Panc1 (cell line): ENCODE measurements at regions not wholly inside any gene's neighbourhood (a gene's known extent, or its start where the extent isn't known, plus 50 kb on each side); places are given as distances from the start of the nearest gene placed in this dataset.

Experiments used
- ATAC-seq: fragments of 200-7000 bp; cut with Tn5 transposase; 2 replicates; pipeline ENCODE4 v1.9.1; 2020; ENCODE audit warnings: mild to moderate bottlenecking, moderate library complexity
- BruUV-seq: library from RNA; stranded (reverse); fragments of 400-500 nt; replicated peaks from 2 replicates; lab custom pipeline; 2021; lab: Mats Ljungman, UMichigan
- CTCF ChIA-PET: fragments of 300-600 bp; sonication (Branson Sonifier 250); formaldehyde crosslinking; loops from one replicate; lab custom pipeline; 2022; ENCODE audit warnings: antibody characterized with exemption; lab: Charles Lee
- POLR2A ChIA-PET: fragments of 300-600 bp; sonication (Branson Sonifier 250); formaldehyde crosslinking; loops from one replicate; lab custom pipeline; 2022; ENCODE audit warnings: antibody characterized with exemption; lab: Charles Lee
- DNase-seq: peaks from one replicate; pipeline ENCODE4 v3.0.0-alpha.2; 2010; ENCODE audit warnings: low read depth, low spot score
- H3K27ac ChIP-seq: 2 replicates; pipeline ENCODE4 v1.5.1; 2011; ENCODE audit warnings: mild to moderate bottlenecking, low read length, inconsistent platforms
- H3K27me3 ChIP-seq: fragments of 200-500 bp; sonication (Bioruptor generic); 2 replicates; pipeline ENCODE4 v1.6.0; 2014; ENCODE audit warnings: low read length, inconsistent platforms; ENCODE audit not compliant: control insufficient read depth, insufficient read depth
- H3K36me3 ChIP-seq: fragments of 200-500 bp; sonication (Bioruptor generic); 2 replicates; pipeline ENCODE4 v1.5.1; 2014; ENCODE audit warnings: inconsistent platforms, mild to moderate bottlenecking, low read length, moderate library complexity; ENCODE audit not compliant: control insufficient read depth, insufficient read depth
- H3K4me1 ChIP-seq: 2 replicates; pipeline ENCODE4 v1.5.1; 2011; ENCODE audit warnings: inconsistent platforms, mild to moderate bottlenecking, low read length, moderate library complexity; ENCODE audit not compliant: control insufficient read depth, insufficient read depth
- H3K4me3 ChIP-seq, 2 experiments: 2 replicates each; pipeline ENCODE4 v1.5.1; 2011 to 2012; ENCODE audit warnings: low read depth in 2 of 2, low read length in 2 of 2, mild to moderate bottlenecking in 2 of 2, inconsistent platforms in 1 of 2, moderate library complexity in 1 of 2
- H3K9me3 ChIP-seq: fragments of 200-500 bp; sonication (Bioruptor generic); 2 replicates; pipeline ENCODE4 v1.5.1; 2014; ENCODE audit warnings: low read depth, mild to moderate bottlenecking, inconsistent platforms, low read length, moderate library complexity; ENCODE audit not compliant: control insufficient read depth, insufficient read depth
- CTCF ChIP-seq: fragments of 450-650 bp; IDR thresholded peaks from 2 replicates; pipeline ENCODE4 v1.5.1; 2017; ENCODE audit warnings: mild to moderate bottlenecking
- POLR2AphosphoS5 ChIP-seq: IDR thresholded peaks from 2 replicates; pipeline ENCODE4 v1.6.1; 2012; ENCODE audit warnings: mild to moderate bottlenecking, low read depth, low read length, moderate library complexity
- REST ChIP-seq, 2 experiments: IDR thresholded peaks; 2 replicates each; pipeline ENCODE4 v1.6.1; 2011 to 2012; ENCODE audit warnings: low read depth in 2 of 2, control low read depth in 1 of 2, low read length in 1 of 2, mild to moderate bottlenecking in 1 of 2, moderate library complexity in 1 of 2; ENCODE audit not compliant: insufficient read depth in 1 of 2
- SIN3A ChIP-seq: IDR thresholded peaks from 2 replicates; pipeline ENCODE4 v1.6.1; 2012; ENCODE audit warnings: low read depth, mild to moderate bottlenecking, low read length, moderate library complexity, borderline replicate concordance; ENCODE audit not compliant: insufficient read depth
- TCF7L2 ChIP-seq: IDR thresholded peaks from 2 replicates; pipeline ENCODE4 v1.6.1; 2011; ENCODE audit warnings: mild to moderate bottlenecking, low read depth, low read length, inconsistent platforms
- in situ Hi-C: cut with HindIII; loops from 2 replicates; pipeline ENCODE4 v1.10.0; 2016; ENCODE audit warnings: low sequenced_read_pairs, low pct_unique_long_range_greater_than_20kb
- intact Hi-C: fragments of 100-400 bp; cut with micrococcal nuclease; formaldehyde crosslinking; loops from one replicate; pipeline ENCODE4 v1.10.0; 2022; ENCODE audit not compliant: unreplicated experiment

GRCh38 chr4:104751468-104751867, 256.8 kb upstream of the CXXC4 start:
- no peak for TF ChIP-seq SIN3A
- TF ChIP-seq REST (IDR thresholded peaks at IDR 0.05; ENCODE audit: insufficient read depth in 1 of 2, low read depth in 2 of 2, low read length in 1 of 2) = no peak
- no peak for TF ChIP-seq TCF7L2
- TF ChIP-seq CTCF = no peak
- no peak for TF ChIP-seq POLR2AphosphoS5
- ATAC-seq (no peak), DNase-seq (no peak)
- POLR2A ChIA-PET = no interaction called here
- Histone ChIP-seq H3K4me3 (no peak overlapping the region), H3K4me1 (no peaks in the 10 kb centered on the region), H3K36me3 (no peaks in the 10 kb centered on the region), H3K27me3 (no peaks in the 10 kb centered on the region), H3K27ac (no peak overlapping the region), H3K9me3 (no peaks in the 10 kb centered on the region)
- in situ Hi-C loops = no loop called here
- CTCF ChIA-PET = no interaction called here
- no TSS peak for BruUV-seq
- intact Hi-C loops = no loop called here

GRCh38 chr4:104752337-104752736, 257.6 kb upstream of the CXXC4 start:
- TF ChIP-seq CTCF (no peak), TCF7L2 (no peak), SIN3A (no peak), POLR2AphosphoS5 (no peak), REST (IDR thresholded peaks at IDR 0.05; ENCODE audit: insufficient read depth in 1 of 2, low read depth in 2 of 2, low read length in 1 of 2) (no peak)
- Histone ChIP-seq H3K36me3 (no peaks in the 10 kb centered on the region), H3K9me3 (no peaks in the 10 kb centered on the region), H3K27me3 (no peaks in the 10 kb centered on the region), H3K27ac (no peak overlapping the region), H3K4me1 (no peaks in the 10 kb centered on the region), H3K4me3 (no peak overlapping the region)
- in situ Hi-C loops = no loop called here
- DNase-seq (no peak), ATAC-seq (no peak)
- CTCF ChIA-PET = interaction anchor here (0.6 kb wide), 1 partner anchor 41 kb away, joined by 7 read pairs; no protein-coding TSS in a partner anchor
- POLR2A ChIA-PET = no interaction called here
- intact Hi-C loops = no loop called here
- no TSS peak for BruUV-seq
